HCT116 (cell line): ENCODE measurements at regions not wholly inside any gene's neighbourhood (a gene's known extent, or its start where the extent isn't known, plus 50 kb on each side); places are given as distances from the start of the nearest gene placed in this dataset.

Experiments
- ATAC-seq: fragments of 200-7000 bp; cut with Tn5 transposase; 2 replicates; pipeline ENCODE4 v1.9.1; 2020; ENCODE audit warnings: mild to moderate bottlenecking, moderate library complexity
- BruUV-seq: library from RNA; stranded (reverse); fragments of 400-500 nt; replicated peaks from 2 replicates; lab custom pipeline; 2021; lab: Mats Ljungman, UMichigan
- CTCF ChIA-PET: fragments of 300-600 bp; sonication (Branson Sonifier 250); formaldehyde crosslinking; loops from one replicate; lab custom pipeline; 2021; ENCODE audit warnings: antibody characterized with exemption; lab: Charles Lee
- POLR2A ChIA-PET: fragments of 300-600, 350-600 bp; sonication (Branson Sonifier 250); formaldehyde crosslinking; loops from one replicate; lab custom pipeline; 2021; ENCODE audit warnings: antibody characterized with exemption; lab: Charles Lee
- RAD21 ChIA-PET, 2 experiments: fragments of 300-600 bp; sonication (Branson Sonifier 250); formaldehyde crosslinking; loops; one replicate each; lab custom pipeline; 2023; ENCODE audit warnings: low total read pairs in 2 of 2; ENCODE audit not compliant: uncharacterized antibody in 2 of 2, unreplicated experiment in 2 of 2, low non-redundant PET in 1 of 2; lab: Charles Lee
- DNase-seq: peaks from one replicate; pipeline ENCODE4 v3.0.0-alpha.2; 2010; ENCODE audit warnings: low read depth, low spot score
- H2AFZ ChIP-seq: fragments of 200-600 bp; shearing (Covaris generic), sonication (generic); 2 replicates; pipeline ENCODE4 v1.6.1; 2017; ENCODE audit warnings: low read depth, mixed run types, mixed read lengths, antibody characterized with exemption, low read length; ENCODE audit not compliant: poor library complexity, severe bottlenecking
- H3K27ac ChIP-seq: 2 replicates; pipeline ENCODE4 v1.5.1; 2012; ENCODE audit warnings: low read depth, low read length
- H3K27me3 ChIP-seq: fragments of 200-600 bp; sonication (generic); 2 replicates; pipeline ENCODE4 v1.6.1; 2016; ENCODE audit warnings: mixed run types, low read length, mixed read lengths; ENCODE audit not compliant: insufficient read depth
- H3K36me3 ChIP-seq, 2 experiments: fragments of 200-500 bp in 1 of 2; fragments of 200-600 bp in 1 of 2; sonication (Bioruptor generic) in 1 of 2; sonication (generic) in 1 of 2; 2 replicates each; pipeline versions ENCODE4 v1.5.1 to v1.6.1; 2014 to 2016; ENCODE audit warnings: low read length in 2 of 2, inconsistent platforms in 1 of 2, mixed read lengths in 1 of 2, mixed run types in 1 of 2; ENCODE audit not compliant: insufficient read depth in 2 of 2, control insufficient read depth in 1 of 2
- H3K4me1 ChIP-seq, 2 experiments: fragments of 200-600 bp in 1 of 2; sonication (generic) in 1 of 2; 2 replicates each; pipeline versions ENCODE4 v1.5.1 to v1.6.1; 2012 to 2017; ENCODE audit warnings: low read length in 2 of 2, inconsistent platforms in 1 of 2, mild to moderate bottlenecking in 1 of 2, mixed read lengths in 1 of 2, mixed run types in 1 of 2, moderate library complexity in 1 of 2; ENCODE audit not compliant: insufficient read depth in 2 of 2, control insufficient read depth in 1 of 2
- H3K4me2 ChIP-seq: fragments of 200-600 bp; sonication (generic); 2 replicates; pipeline ENCODE4 v1.6.1; 2017; ENCODE audit warnings: mixed run types, low read length, mixed read lengths
- H3K4me3 ChIP-seq, 2 experiments: fragments of 200-600 bp in 1 of 2; sonication (generic) in 1 of 2; replicated peaks in 1 of 2; 2 replicates each; pipeline ENCODE4 v1.5.1; 2011 to 2016; ENCODE audit warnings: low read length in 2 of 2, control low read depth in 1 of 2, low read depth in 1 of 2, mild to moderate bottlenecking in 1 of 2, mixed read lengths in 1 of 2, mixed run types in 1 of 2
- H3K79me2 ChIP-seq: fragments of 200-600 bp; sonication (generic); 2 replicates; pipeline ENCODE4 v1.6.1; 2017; ENCODE audit warnings: mild to moderate bottlenecking, mixed run types, low read length, moderate library complexity, mixed read lengths; ENCODE audit not compliant: insufficient read depth
- H3K9ac ChIP-seq: fragments of 200-600 bp; sonication (generic); 2 replicates; pipeline ENCODE4 v1.6.1; 2016; ENCODE audit warnings: low read length, mixed read lengths
- H3K9me2 ChIP-seq: fragments of 200-600 bp; sonication (generic), shearing (Covaris generic); 2 replicates; pipeline ENCODE4 v1.6.1; 2017; ENCODE audit warnings: mixed run types, mild to moderate bottlenecking, moderate library complexity; ENCODE audit not compliant: insufficient read depth
- H3K9me3 ChIP-seq, 2 experiments: fragments of 200-500 bp in 1 of 2; fragments of 200-600 bp in 1 of 2; sonication (Bioruptor generic) in 1 of 2; sonication (generic) in 1 of 2; 2 replicates each; pipeline ENCODE4 v1.6.1; 2014 to 2017; ENCODE audit warnings: low read length in 2 of 2, mixed read lengths in 2 of 2, inconsistent platforms in 1 of 2, low read depth in 1 of 2, mild to moderate bottlenecking in 1 of 2, mixed run types in 1 of 2, moderate library complexity in 1 of 2; ENCODE audit not compliant: control insufficient read depth in 1 of 2, insufficient read depth in 1 of 2
- H4K20me1 ChIP-seq: fragments of 200-600 bp; sonication (generic), shearing (Covaris generic); 2 replicates; pipeline ENCODE4 v1.6.1; 2017; ENCODE audit warnings: mixed run types, mild to moderate bottlenecking, moderate library complexity; ENCODE audit not compliant: insufficient read depth
- CBX3 ChIP-seq: IDR thresholded peaks from 2 replicates; pipeline ENCODE4 v1.6.1; 2012; ENCODE audit warnings: low read depth
- EGR1 ChIP-seq: IDR thresholded peaks from 2 replicates; pipeline ENCODE4 v1.6.1; 2012; ENCODE audit warnings: low read depth
- JUND ChIP-seq: IDR thresholded peaks from 2 replicates; pipeline ENCODE4 v1.6.1; 2012
- POLR2AphosphoS5 ChIP-seq: IDR thresholded peaks from 2 replicates; pipeline ENCODE4 v1.6.1; 2011; ENCODE audit warnings: mild to moderate bottlenecking, low read depth, low read length, moderate library complexity
- RAD21 ChIP-seq: IDR thresholded peaks from 2 replicates; pipeline ENCODE4 v1.6.1; 2012; ENCODE audit warnings: low read depth, mild to moderate bottlenecking
- ZFX ChIP-seq: fragments of 450-650 bp; IDR thresholded peaks from 2 replicates; pipeline ENCODE4 v1.6.1; 2017
- intact Hi-C: fragments of 100-400 bp; cut with micrococcal nuclease; formaldehyde crosslinking; loops from 2 replicates; pipeline ENCODE4 v1.10.0; 2022
- TF ChIP-seq, protein P1 (sequence below): IDR thresholded peaks from 2 replicates; pipeline ENCODE4 v1.6.1; 2012
- TF ChIP-seq, protein P2 (sequence below), 3 experiments: fragments of 200-600 bp in 1 of 3; sonication (generic) in 1 of 3; IDR thresholded peaks in 2 of 3; conservative IDR thresholded peaks in 1 of 3; 2 replicates each; pipeline ENCODE4 v1.5.1; 2012 to 2017; ENCODE audit warnings: low read depth in 2 of 3, low read length in 2 of 3, antibody characterized with exemption in 1 of 3, borderline replicate concordance in 1 of 3, control low read depth in 1 of 3, mild to moderate bottlenecking in 1 of 3, mixed read lengths in 1 of 3, mixed run types in 1 of 3, moderate library complexity in 1 of 3; ENCODE audit not compliant: insufficient read depth in 1 of 3
- TF ChIP-seq, protein P3 (sequence below): IDR thresholded peaks from 2 replicates; pipeline ENCODE4 v1.6.1; 2012; ENCODE audit warnings: low read depth

DNA sequence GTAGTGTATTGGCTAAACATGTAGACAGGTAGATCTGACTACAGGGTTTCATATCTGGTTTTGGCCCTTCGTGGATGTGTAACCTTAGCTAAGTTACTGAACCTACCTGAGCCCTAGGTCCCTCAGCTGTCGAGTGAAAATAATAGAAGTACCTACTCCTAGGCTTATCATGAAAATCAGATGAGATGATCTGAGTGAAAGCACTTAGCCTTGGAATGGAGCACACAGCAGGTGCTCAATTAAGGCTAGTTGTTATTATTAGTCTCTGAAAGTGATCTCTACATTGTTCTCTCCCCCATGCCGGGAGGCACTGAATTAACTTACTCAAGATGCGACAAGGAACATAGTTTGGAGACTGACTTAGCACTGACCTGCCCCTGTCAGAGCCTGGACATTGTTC lies 174.7 kb upstream of the ZNF217 start:
- Histone ChIP-seq H3K9me2 (no peaks in the 10 kb centered on the region), H3K27me3 (no peaks in the 10 kb centered on the region), H3K4me1 (peaks cover 13 to 17% of the 10 kb centered on the region in 2 experiments), H3K36me3 (no peaks in the 10 kb centered on the region), H3K9ac (no peak overlapping the region), H2AFZ (no peak overlapping the region), H3K9me3 (no peaks in the 10 kb centered on the region), H3K27ac (no peak overlapping the region), H3K4me2 (no peak overlapping the region), H3K79me2 (no peaks in the 10 kb centered on the region), H4K20me1 (no peaks in the 10 kb centered on the region), H3K4me3 (no peak overlapping the region)
- DNase-seq (no peak), ATAC-seq (no peak)
- no peak for TF ChIP-seq ZFX
- TF ChIP-seq, protein P1, sequence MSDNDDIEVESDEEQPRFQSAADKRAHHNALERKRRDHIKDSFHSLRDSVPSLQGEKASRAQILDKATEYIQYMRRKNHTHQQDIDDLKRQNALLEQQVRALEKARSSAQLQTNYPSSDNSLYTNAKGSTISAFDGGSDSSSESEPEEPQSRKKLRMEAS = no peak
- BruUV-seq = no TSS peak
- ChIA-PET POLR2A (no interaction called here), CTCF (no interaction called here), RAD21 (no interaction called here)
- intact Hi-C loops = no loop called here

DNA sequence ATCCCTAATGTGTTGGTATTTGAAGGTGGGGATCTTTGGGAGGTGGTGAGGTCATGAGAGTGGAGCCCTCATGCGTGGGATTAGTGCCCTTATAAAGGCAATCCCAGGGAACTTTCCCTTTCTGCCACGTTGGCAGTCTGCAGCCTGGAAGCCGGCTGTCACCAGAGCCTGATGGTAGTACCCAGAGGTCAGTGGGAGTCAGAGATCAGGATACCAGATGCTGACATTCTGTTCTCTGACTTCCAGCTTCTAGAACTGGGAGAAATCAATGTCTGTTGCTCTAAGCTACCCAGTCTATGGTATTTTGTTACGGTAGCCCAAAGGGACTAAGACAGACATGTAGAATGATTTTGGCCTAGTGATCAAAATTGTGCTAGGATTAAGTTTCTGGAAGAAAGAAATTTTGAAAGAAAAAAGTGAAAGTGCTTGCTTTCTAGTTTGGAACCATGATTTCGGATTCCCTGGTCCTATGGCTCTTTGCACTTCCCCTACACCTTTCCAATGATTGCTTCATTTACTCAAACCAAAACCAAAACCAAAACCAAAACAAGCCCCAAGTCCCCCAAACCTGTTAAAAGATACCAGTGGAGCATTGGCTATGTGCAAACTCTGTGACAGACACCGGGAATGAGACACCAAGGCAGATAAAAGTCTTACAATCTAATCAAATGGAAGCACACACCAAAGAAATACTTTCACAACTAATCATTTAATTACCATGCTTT lies 173.7 kb upstream of the ZNF217 start:
- Histone ChIP-seq H2AFZ (peak overlapping the region; percentile 27), H4K20me1 (no peaks in the 10 kb centered on the region), H3K27me3 (no peaks in the 10 kb centered on the region), H3K36me3 (no peaks in the 10 kb centered on the region), H3K9me3 (no peaks in the 10 kb centered on the region), H3K9ac (no peak overlapping the region), H3K9me2 (no peaks in the 10 kb centered on the region)
- intact Hi-C loops = no loop called here
- DNase-seq (no peak), ATAC-seq (no peak)
- RAD21 ChIA-PET = interaction anchor here in 1 of 2 experiments (0.5 kb wide), 1 partner anchor 157 kb away, joined by 3 read pairs; no protein-coding TSS in a partner anchor
- POLR2A ChIA-PET = no interaction called here
- BruUV-seq = no TSS peak
- TF ChIP-seq CBX3 (no peak), EGR1 (no peak), POLR2AphosphoS5 (no peak), JUND (no peak), RAD21 (no peak)
- TF ChIP-seq, protein P2, sequence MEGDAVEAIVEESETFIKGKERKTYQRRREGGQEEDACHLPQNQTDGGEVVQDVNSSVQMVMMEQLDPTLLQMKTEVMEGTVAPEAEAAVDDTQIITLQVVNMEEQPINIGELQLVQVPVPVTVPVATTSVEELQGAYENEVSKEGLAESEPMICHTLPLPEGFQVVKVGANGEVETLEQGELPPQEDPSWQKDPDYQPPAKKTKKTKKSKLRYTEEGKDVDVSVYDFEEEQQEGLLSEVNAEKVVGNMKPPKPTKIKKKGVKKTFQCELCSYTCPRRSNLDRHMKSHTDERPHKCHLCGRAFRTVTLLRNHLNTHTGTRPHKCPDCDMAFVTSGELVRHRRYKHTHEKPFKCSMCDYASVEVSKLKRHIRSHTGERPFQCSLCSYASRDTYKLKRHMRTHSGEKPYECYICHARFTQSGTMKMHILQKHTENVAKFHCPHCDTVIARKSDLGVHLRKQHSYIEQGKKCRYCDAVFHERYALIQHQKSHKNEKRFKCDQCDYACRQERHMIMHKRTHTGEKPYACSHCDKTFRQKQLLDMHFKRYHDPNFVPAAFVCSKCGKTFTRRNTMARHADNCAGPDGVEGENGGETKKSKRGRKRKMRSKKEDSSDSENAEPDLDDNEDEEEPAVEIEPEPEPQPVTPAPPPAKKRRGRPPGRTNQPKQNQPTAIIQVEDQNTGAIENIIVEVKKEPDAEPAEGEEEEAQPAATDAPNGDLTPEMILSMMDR (IDR thresholded peaks at IDR 0.05 in 2 of 3, conservative IDR thresholded peaks at IDR 0.05 in 1 of 3; ENCODE audit: borderline replicate concordance in 1 of 3, insufficient read depth in 1 of 3, low read depth in 2 of 3, low read length in 2 of 3) = no peak
- TF ChIP-seq, protein P3, sequence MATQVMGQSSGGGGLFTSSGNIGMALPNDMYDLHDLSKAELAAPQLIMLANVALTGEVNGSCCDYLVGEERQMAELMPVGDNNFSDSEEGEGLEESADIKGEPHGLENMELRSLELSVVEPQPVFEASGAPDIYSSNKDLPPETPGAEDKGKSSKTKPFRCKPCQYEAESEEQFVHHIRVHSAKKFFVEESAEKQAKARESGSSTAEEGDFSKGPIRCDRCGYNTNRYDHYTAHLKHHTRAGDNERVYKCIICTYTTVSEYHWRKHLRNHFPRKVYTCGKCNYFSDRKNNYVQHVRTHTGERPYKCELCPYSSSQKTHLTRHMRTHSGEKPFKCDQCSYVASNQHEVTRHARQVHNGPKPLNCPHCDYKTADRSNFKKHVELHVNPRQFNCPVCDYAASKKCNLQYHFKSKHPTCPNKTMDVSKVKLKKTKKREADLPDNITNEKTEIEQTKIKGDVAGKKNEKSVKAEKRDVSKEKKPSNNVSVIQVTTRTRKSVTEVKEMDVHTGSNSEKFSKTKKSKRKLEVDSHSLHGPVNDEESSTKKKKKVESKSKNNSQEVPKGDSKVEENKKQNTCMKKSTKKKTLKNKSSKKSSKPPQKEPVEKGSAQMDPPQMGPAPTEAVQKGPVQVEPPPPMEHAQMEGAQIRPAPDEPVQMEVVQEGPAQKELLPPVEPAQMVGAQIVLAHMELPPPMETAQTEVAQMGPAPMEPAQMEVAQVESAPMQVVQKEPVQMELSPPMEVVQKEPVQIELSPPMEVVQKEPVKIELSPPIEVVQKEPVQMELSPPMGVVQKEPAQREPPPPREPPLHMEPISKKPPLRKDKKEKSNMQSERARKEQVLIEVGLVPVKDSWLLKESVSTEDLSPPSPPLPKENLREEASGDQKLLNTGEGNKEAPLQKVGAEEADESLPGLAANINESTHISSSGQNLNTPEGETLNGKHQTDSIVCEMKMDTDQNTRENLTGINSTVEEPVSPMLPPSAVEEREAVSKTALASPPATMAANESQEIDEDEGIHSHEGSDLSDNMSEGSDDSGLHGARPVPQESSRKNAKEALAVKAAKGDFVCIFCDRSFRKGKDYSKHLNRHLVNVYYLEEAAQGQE = no peak
- TF ChIP-seq, all 23 proteins: peak for 0
- Histone ChIP-seq H3K4me3 (no peak overlapping the region), H3K79me2 (no peaks in the 10 kb centered on the region), H3K4me1 (peaks cover 6 to 7% of the 10 kb centered on the region in 2 experiments), H3K4me2 (no peak overlapping the region), H3K27ac (no peak overlapping the region)
- CTCF ChIA-PET = no interaction called here
